ENCODE measurements at regions not wholly inside any gene's neighbourhood (a gene's known extent, or its start where the extent isn't known, plus 50 kb on each side); places are given as distances from the start of the nearest gene placed in this dataset.

DNA sequence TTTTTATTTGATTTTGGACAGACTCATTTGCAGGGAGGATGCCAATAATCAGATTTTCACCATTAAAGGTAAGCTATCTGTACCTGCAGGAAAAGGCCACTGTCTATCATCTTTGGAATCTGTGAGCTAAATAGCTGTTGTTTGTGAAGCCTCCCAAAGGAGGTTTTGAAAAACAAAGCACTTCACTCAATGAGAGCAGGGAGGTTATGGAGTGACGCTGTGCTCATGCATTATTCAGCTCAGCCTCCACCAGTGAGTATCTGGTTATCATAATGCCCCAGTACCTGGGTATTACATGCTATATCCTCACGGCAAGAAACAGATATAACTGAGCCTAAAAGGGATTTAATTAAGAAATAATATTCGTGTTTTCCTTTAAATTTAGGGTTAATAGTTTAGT lies 189.6 kb upstream of the PIK3C3 start (continued):
- TF ChIP-seq TAF1 (IDR thresholded peaks at IDR 0.05; ENCODE audit: borderline replicate concordance, low read depth, low read length) (no peak), RBBP5 (conservative IDR thresholded peaks at IDR 0.05) (no peak)
- TF ChIP-seq, protein P1, sequence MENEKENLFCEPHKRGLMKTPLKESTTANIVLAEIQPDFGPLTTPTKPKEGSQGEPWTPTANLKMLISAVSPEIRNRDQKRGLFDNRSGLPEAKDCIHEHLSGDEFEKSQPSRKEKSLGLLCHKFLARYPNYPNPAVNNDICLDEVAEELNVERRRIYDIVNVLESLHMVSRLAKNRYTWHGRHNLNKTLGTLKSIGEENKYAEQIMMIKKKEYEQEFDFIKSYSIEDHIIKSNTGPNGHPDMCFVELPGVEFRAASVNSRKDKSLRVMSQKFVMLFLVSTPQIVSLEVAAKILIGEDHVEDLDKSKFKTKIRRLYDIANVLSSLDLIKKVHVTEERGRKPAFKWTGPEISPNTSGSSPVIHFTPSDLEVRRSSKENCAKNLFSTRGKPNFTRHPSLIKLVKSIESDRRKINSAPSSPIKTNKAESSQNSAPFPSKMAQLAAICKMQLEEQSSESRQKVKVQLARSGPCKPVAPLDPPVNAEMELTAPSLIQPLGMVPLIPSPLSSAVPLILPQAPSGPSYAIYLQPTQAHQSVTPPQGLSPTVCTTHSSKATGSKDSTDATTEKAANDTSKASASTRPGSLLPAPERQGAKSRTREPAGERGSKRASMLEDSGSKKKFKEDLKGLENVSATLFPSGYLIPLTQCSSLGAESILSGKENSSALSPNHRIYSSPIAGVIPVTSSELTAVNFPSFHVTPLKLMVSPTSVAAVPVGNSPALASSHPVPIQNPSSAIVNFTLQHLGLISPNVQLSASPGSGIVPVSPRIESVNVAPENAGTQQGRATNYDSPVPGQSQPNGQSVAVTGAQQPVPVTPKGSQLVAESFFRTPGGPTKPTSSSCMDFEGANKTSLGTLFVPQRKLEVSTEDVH (IDR thresholded peaks at IDR 0.05; ENCODE audit: low read depth, partially characterized antibody) = no peak

DNA sequence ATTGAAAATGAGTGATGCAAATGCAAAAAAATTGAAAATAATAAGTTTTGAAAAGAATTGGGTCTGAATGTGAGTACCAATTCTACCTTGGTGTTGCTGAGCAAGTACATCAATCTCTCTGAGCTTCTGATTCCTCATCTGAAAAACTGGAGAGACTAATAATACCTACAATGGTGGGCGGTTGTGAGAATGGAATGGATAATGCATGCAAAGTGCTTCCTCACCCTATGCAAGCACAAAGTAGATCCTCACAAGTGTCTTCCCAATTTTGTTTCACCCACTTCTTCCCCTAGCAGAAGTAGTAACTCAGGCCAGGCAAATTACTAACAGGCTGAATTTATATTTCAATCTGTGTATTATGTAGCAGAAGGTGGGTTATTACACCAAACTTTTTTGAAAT lies 191.7 kb upstream of the PIK3C3 start:
- H3K27ac ChIP-seq (ENCODE audit: control insufficient read depth, insufficient read depth) = no peak overlapping the region
- in situ Hi-C loops (cut with MboI) (no loop called here), intact Hi-C loops (cut with micrococcal nuclease; ENCODE audit: unreplicated experiment) (no loop called here)
- no peaks in the 10 kb centered on the region for H3K79me2 ChIP-seq (ENCODE audit: control insufficient read depth, insufficient read depth, low read length)
- ChIA-PET RAD21 (ENCODE audit: unreplicated experiment) (no interaction called here), CTCF (no interaction called here), POLR2A (no interaction called here), SMC1A (ENCODE audit: uncharacterized antibody, unreplicated experiment) (no interaction called here)
- H3K4me3 ChIP-seq = no peak overlapping the region
- no peak overlapping the region for H3K4me2 ChIP-seq (ENCODE audit: control insufficient read depth, insufficient read depth)
- no peaks in the 10 kb centered on the region for H4K20me1 ChIP-seq (ENCODE audit: control insufficient read depth, insufficient read depth)
- no peaks in the 10 kb centered on the region for H3K27me3 ChIP-seq (replicated peaks in 1 of 2; ENCODE audit: control insufficient read depth in 2 of 2, insufficient read depth in 2 of 2, low read length in 1 of 2)
- ATAC-seq (no peak), DNase-seq (ENCODE audit: low read depth, low spot score) (no peak), FAIRE-seq (no peak)
- H3K36me3 ChIP-seq (ENCODE audit: control insufficient read depth in 2 of 2, insufficient read depth in 2 of 2, low read length in 1 of 2) = no peaks in the 10 kb centered on the region
- no peak overlapping the region for H2AFZ ChIP-seq (ENCODE audit: control insufficient read depth, low read depth, low read length)
- H3K9me3 ChIP-seq (replicated peaks; ENCODE audit: control insufficient read depth, insufficient read depth, low read length) = no peaks in the 10 kb centered on the region
- 65% methylated on average over 1 of the region's 1 CpG for WGBS (ENCODE audit: insufficient coverage, insufficient replicate concordance, low lambda C conversion rate, missing lambda C conversion rate)
- no peak overlapping the region for H3K9ac ChIP-seq (ENCODE audit: control insufficient read depth, insufficient read depth, low read length)
- no peaks in the 10 kb centered on the region for H3K4me1 ChIP-seq (ENCODE audit: control insufficient read depth, insufficient read depth, low read length)
- no TSS peak for BruUV-seq (replicated peaks)
- TF ChIP-seq, protein P2, sequence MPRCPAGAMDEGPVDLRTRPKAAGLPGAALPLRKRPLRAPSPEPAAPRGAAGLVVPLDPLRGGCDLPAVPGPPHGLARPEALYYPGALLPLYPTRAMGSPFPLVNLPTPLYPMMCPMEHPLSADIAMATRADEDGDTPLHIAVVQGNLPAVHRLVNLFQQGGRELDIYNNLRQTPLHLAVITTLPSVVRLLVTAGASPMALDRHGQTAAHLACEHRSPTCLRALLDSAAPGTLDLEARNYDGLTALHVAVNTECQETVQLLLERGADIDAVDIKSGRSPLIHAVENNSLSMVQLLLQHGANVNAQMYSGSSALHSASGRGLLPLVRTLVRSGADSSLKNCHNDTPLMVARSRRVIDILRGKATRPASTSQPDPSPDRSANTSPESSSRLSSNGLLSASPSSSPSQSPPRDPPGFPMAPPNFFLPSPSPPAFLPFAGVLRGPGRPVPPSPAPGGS (IDR thresholded peaks at IDR 0.05; ENCODE audit: borderline replicate concordance, insufficient read depth, low read depth, low read length, poor library complexity, severe bottlenecking) = no peak
- TF ChIP-seq, protein P3, sequence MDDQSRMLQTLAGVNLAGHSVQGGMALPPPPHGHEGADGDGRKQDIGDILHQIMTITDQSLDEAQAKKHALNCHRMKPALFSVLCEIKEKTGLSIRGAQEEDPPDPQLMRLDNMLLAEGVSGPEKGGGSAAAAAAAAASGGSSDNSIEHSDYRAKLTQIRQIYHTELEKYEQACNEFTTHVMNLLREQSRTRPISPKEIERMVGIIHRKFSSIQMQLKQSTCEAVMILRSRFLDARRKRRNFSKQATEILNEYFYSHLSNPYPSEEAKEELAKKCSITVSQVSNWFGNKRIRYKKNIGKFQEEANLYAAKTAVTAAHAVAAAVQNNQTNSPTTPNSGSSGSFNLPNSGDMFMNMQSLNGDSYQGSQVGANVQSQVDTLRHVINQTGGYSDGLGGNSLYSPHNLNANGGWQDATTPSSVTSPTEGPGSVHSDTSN (IDR thresholded peaks at IDR 0.05; ENCODE audit: insufficient replicate concordance, low read depth, low read length) = no peak
- TF ChIP-seq, protein P4, sequence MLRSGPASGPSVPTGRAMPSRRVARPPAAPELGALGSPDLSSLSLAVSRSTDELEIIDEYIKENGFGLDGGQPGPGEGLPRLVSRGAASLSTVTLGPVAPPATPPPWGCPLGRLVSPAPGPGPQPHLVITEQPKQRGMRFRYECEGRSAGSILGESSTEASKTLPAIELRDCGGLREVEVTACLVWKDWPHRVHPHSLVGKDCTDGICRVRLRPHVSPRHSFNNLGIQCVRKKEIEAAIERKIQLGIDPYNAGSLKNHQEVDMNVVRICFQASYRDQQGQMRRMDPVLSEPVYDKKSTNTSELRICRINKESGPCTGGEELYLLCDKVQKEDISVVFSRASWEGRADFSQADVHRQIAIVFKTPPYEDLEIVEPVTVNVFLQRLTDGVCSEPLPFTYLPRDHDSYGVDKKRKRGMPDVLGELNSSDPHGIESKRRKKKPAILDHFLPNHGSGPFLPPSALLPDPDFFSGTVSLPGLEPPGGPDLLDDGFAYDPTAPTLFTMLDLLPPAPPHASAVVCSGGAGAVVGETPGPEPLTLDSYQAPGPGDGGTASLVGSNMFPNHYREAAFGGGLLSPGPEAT (IDR thresholded peaks at IDR 0.05; ENCODE audit: low read depth) = no peak
- TF ChIP-seq, protein P5, sequence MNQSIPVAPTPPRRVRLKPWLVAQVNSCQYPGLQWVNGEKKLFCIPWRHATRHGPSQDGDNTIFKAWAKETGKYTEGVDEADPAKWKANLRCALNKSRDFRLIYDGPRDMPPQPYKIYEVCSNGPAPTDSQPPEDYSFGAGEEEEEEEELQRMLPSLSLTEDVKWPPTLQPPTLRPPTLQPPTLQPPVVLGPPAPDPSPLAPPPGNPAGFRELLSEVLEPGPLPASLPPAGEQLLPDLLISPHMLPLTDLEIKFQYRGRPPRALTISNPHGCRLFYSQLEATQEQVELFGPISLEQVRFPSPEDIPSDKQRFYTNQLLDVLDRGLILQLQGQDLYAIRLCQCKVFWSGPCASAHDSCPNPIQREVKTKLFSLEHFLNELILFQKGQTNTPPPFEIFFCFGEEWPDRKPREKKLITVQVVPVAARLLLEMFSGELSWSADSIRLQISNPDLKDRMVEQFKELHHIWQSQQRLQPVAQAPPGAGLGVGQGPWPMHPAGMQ (IDR thresholded peaks at IDR 0.05; ENCODE audit: borderline replicate concordance) = no peak
- TF ChIP-seq POLR2A (IDR thresholded peaks at IDR 0.05; ENCODE audit: low read depth, low read length) = no peak
- TF ChIP-seq NFXL1 (IDR thresholded peaks at IDR 0.05; ENCODE audit: borderline replicate concordance) = no peak
- no peak for TF ChIP-seq STAT1 (conservative IDR thresholded peaks at IDR 0.05)

All from GM12878 (cell line).